Stimulated activated CD8-positive, alpha-beta memory T cell treated with anti-CD3 and anti-CD28 coated beads, Interleukin-15, amount 100 ng/mL, for 24 hours (primary cell): ENCODE measurements at regions not wholly inside any gene's neighbourhood (a gene's known extent, or its start where the extent isn't known, plus 50 kb on each side); places are given as distances from the start of the nearest gene placed in this dataset.
"Not testable (repeated sequence)": the region's sequence is repeated elsewhere in the genome, so short reads cannot be mapped to it uniquely, and the experiment has no call there.

ENCODE experiments used
- DNase-seq: peaks from one replicate; pipeline ENCODE4 v3.0.0-alpha.2; 2020; ENCODE audit warnings: low read depth

DNA sequence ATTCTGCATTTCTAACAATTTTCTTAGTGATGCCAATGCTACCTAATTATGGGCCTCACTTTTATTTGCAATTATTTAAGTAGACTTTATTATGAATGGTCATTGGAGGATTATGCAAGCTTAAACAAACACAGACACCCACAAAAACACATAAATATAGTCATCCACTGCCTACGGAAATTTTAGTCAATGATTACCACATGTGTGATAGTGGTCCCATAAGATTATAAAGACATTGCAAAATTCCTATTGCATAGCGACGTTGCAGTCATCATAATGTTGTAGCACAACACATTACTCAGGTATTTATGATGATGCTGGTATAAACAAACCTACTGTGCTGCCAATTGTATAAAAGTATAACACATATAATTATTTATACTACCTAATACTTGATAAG is 247.8 kb upstream of the ALCAM start:
- no peak for DNase-seq

- DNase-seq, result no peak
Measured at GRCh38 chr3:105119801-105120340, 246.8 kb upstream of the ALCAM start.

GRCh38 chr3:105130911-105131310 is 235.8 kb upstream of the ALCAM start:
- DNase-seq, result no peak

- no peak for DNase-seq
Measured at GRCh38 chr3:105137911-105138310, 228.8 kb upstream of the ALCAM start.

DNA sequence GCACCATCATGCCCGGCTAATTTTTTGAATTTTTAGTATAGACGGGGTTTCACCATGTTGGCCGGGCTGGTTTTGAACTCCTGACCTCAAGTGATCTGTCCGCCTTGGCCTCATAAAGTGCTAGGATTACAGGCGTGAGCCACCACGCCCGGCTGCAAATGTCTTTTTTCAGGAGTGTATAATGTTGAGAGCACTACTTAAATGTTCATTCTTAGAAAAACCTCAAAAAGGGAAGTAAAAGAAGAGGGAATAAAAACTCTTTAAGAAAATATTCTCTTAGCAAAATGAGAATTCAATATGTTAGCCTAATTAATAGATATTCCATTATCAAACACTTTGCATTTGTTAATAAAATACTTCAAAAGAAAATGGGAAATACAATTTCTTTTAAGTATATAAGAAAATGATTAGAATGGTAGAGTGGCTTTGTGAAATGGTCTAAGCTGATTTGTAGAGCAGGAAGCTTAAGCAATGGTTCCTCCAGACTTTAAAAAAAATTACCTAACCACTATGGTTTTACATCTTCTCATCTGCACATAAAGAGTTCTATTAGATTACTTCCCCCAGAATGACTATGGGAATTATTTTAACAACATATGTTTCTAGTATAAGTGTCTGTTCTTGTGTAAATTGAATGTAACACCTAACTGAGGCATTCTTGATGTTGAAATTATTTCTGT is 226.7 kb upstream of the ALCAM start:
- DNase-seq, result no peak

GRCh38 chr3:105140899-105141367 is 225.8 kb upstream of the ALCAM start:
- no peak for DNase-seq

GRCh38 chr3:105144837-105145236 is 221.9 kb upstream of the ALCAM start:
- DNase-seq, result no peak

GRCh38 chr3:105145511-105145910 is 221.2 kb upstream of the ALCAM start:
- DNase-seq, result no peak

DNA sequence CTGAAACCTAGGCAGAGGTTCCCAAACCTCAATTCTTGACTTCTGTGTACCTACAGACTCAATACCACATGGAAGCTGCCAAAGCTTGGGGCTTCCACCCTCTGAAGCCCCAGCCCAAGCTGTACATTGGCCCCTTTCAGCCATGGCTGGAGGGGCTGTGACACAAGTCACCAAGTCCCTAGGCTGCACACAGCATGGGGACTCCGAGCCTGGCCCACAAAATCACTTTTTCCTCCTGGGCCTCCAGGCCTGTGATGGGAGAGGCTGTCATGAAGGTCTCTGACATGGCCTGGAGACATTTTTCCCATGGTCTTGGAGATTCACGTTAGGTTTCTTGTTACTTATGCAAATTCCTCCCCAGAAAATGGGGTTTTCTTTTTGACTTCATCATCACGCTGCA is 217.5 kb upstream of the ALCAM start:
- DNase-seq, result not testable (repeated sequence)

DNA sequence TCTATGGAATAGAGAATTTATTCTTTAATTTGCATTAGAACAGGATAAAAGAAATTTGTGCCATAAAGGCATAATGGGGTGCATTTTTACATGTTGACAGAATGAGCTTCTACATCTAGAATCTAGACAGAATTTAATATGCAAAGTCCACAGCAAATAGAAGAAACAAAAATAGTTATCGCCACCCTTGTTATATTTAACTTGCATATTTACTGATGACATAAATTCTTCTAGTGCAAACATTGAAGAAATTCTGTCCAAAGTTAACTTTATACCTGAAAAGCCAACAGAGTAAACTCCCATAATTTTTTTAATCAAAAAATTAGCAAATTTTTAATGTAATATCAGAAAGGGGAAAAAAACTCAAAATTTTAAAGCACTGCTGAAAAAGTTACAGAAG is 213.7 kb upstream of the ALCAM start:
- DNase-seq, result no peak

DNA sequence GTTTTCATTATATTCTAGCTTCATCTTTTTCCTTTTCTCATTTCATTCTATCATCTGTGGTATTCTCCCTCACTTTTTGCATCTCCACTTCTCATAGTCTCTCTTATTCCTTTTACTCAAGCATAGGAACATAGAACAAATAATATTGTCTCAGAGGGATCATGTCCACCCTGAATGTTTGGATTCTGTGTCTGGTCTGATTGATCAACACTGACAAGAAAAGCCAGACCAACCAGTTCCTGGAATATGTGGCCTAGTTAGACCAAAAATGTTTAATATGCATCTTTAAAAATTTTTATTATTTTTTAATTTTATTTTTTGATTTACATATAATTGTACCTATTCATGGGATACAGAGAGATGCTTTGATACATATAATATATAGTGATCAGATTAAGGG is 212.0 kb upstream of the ALCAM start:
- DNase-seq, result no peak

GRCh38 chr3:105157067-105157765 is 209.5 kb upstream of the ALCAM start:
- DNase-seq, result no peak

DNA sequence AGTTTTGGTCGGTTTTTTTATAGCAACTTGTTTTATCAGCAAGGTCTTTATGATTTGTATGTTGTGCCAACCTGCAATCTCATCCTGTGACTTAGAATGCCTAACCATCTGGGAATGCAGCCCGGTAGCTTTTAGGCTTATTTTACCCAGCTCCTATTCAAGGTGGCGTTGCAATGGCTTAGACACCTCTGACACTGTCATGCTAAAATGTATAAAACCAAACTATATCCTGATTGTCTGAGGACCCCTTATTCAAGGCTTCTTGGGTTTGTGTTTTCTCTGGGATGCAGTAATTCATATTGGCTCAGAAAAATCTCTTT is 209.0 kb upstream of the ALCAM start:
- DNase-seq, result no peak

DNA sequence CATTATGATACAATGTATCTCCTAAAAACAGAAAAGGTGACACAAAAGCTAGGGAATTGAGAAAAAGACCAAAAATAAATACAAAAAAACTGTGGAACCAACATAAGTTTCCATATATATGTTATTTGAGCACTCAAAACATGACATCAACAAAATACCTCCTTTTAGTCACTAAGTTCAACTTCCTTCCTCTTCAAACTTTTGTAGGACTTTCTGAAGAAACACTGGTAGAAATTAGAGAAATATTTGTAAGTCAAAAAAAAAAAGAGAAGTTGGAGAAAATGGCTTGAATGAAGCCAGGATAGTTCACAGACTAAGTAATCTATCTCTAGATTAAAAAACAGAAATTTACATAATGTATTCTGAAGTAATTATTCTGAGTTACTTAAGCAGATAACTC is 208.4 kb upstream of the ALCAM start:
- DNase-seq, result no peak

DNA sequence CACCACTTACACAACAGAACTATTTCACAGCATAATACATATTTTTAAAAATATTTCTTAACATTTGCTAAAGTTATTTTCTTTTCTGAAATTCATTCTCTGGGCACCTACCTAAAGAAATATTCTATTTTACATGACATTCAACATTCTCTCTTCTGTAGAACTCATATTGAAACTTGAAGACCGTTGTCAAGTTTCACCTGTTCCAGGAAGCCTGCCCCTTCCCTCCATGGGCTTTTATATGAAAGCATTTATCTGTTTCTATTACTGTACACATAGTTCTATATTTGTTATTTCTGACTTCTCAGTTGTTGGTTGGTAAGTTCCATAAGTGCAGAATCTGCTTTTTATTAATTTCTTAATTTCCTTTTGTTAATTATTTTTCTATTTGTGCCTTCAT is 204.3 kb upstream of the ALCAM start:
- DNase-seq, result no peak

DNA sequence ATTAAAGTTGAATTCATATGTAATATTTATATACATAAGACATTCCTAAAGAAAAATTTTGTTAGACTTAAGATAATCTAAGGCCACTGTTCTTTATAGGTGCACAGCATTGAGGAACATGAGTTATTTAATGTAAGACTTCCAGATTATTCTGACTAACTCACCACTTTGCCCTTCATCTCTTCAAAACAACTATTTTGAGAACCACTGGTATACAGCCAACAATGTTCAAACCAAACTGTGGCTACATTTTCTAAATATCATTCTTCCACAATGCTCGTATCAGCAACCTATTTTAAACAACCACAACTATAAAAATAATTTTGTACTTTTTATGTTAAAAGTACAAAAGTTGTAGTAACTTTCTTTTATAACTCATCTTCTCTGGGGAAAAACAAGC is 199.8 kb upstream of the ALCAM start:
- DNase-seq, result no peak

GRCh38 chr3:105170423-105170822 is 196.3 kb upstream of the ALCAM start:
- no peak for DNase-seq

GRCh38 chr3:105174017-105174615 is 192.6 kb upstream of the ALCAM start:
- DNase-seq, result no peak

GRCh38 chr3:105177576-105177975 is 189.1 kb upstream of the ALCAM start:
- DNase-seq, result no peak

GRCh38 chr3:105187344-105187743 is 179.4 kb upstream of the ALCAM start:
- no peak for DNase-seq

GRCh38 chr3:105195260-105195659 is 171.4 kb upstream of the ALCAM start:
- no peak for DNase-seq

- DNase-seq, result no peak
Measured at GRCh38 chr3:105197863-105198262, 168.8 kb upstream of the ALCAM start.

DNA sequence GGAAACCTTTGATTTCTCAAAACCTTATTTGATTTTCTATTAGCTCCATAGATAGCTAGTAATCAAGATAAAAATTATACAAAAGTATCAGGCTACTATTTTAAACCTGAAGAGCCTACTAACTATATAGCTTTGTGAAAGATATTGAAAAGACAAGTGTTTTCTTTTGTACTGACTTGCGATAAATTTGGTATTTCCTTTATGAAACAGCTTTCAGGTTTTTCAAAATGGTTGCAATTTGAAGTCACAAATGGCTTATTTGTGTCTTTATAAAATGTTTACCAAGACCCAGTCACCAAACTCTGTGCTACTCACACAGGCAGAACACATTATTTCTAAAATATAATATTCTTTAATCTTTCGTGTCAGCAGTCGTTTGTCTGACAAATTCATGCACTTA is 167.5 kb upstream of the ALCAM start:
- DNase-seq, result no peak
